HFF-Myc (cell line): ENCODE measurements at regions not wholly inside any gene's neighbourhood (a gene's known extent, or its start where the extent isn't known, plus 50 kb on each side); places are given as distances from the start of the nearest gene placed in this dataset.

Source experiments
- DNase-seq: peaks from one replicate; pipeline ENCODE4 v3.0.0-alpha.2; 2011; ENCODE audit warnings: low read depth; ENCODE audit errors: extremely low read depth
- H3K4me3 ChIP-seq: replicated peaks from 2 replicates; pipeline ENCODE4 v1.5.1; 2011; ENCODE audit warnings: low read depth, mild to moderate bottlenecking, control low read depth, low read length
- CTCF ChIP-seq: IDR thresholded peaks from 2 replicates; pipeline ENCODE4 v1.5.1; 2012; ENCODE audit warnings: mild to moderate bottlenecking, low read depth, low read length, control low read depth; ENCODE audit errors: missing control alignments

GRCh38 chr15:77838595-77838994, 205.9 kb upstream of the LINGO1 start:
- H3K4me3 ChIP-seq: no peak overlapping the region
- no peak for DNase-seq
- no peak for TF ChIP-seq CTCF

GRCh38 chr15:77838061-77838460, 205.3 kb upstream of the LINGO1 start:
- TF ChIP-seq CTCF: no peak
- no peak overlapping the region for H3K4me3 ChIP-seq
- DNase-seq: no peak

DNA sequence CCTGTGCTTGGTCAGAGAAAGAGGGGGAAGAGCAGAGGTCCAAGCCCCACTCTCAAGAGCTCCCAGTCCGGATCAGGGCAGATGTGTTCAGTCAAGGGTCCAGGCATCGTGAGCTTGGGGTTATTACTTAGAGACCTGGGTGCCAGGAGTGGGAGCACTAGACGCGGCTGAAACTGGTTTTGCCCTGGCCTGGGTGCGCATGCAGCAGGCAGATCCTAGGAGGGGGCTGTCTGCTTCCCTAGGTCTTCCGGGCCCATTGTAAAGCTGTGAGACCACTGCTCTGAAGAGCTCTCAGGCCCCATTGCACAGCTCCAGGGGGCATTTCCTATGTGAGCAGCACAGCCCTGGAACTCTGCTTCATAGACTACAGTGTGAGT, 204.9 kb upstream of the LINGO1 start:
- DNase-seq: no peak
- TF ChIP-seq CTCF: no peak
- no peak overlapping the region for H3K4me3 ChIP-seq

- TF ChIP-seq CTCF: no peak
- no peak for DNase-seq
- no peak overlapping the region for H3K4me3 ChIP-seq
These were observed 204.4 kb upstream of the LINGO1 start for GRCh38 chr15:77836906-77837648.

DNA sequence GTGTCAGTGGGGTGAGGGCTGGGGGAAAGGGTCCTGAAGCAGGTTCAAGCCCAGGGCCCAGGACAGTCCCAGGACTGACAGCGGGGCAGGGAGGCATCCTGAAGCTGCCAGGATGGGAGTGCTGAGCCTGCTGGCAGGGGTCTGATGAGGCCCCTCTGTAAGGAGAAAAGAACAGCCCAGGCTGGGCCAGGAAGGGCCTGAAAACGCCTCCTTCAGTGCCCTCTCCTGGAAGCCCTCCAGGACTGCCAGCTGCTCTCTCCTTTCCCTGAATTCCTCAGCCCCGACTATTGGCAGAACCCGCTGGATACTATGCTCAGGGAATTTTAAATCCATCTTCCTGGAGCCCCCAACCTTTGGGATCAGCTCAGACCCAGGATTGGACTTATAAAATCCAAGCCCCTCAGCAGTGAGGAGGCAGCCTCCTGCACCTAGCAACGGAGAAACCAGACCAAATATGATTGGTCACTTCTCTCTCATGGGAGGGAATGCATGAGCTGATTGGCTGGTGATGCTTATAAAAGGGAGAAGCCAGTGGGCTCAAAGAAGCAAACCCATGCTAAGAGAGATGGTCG, 203.5 kb upstream of the LINGO1 start:
- H3K4me3 ChIP-seq: no peak overlapping the region
- no peak for DNase-seq
- TF ChIP-seq CTCF: no peak

GRCh38 chr15:77834276-77834990, 201.7 kb upstream of the LINGO1 start:
- TF ChIP-seq CTCF: no peak
- no peak for DNase-seq
- no peak overlapping the region for H3K4me3 ChIP-seq
